Astrocyte (in vitro differentiated cells and primary cell): ENCODE measurements at regions not wholly inside any gene's neighbourhood (a gene's known extent, or its start where the extent isn't known, plus 50 kb on each side); places are given as distances from the start of the nearest gene placed in this dataset.

Experiments used
- DNase-seq: peaks from one replicate; pipeline ENCODE4 v3.0.0-alpha.2; 2010; ENCODE audit warnings: low read depth
- FAIRE-seq: peaks from 2 replicates; lab custom pipeline; 2011; peaks lifted over from hg19 to GRCh38; lab: Jason Lieb, UNC
- H2AFZ ChIP-seq: 2 replicates; pipeline ENCODE4 v1.6.0; 2012; ENCODE audit warnings: low read depth, low read length, inconsistent platforms
- H3K27ac ChIP-seq: 2 replicates; pipeline ENCODE4 v1.5.1; 2011; ENCODE audit warnings: low read depth, low read length, inconsistent platforms
- H3K27me3 ChIP-seq: 2 replicates; pipeline ENCODE4 v1.6.0; 2011; ENCODE audit warnings: low read length, inconsistent platforms; ENCODE audit not compliant: insufficient read depth
- H3K36me3 ChIP-seq: 2 replicates; pipeline ENCODE4 v1.5.1; 2011; ENCODE audit warnings: low read length, inconsistent platforms; ENCODE audit not compliant: insufficient read depth
- H3K4me1 ChIP-seq: 2 replicates; pipeline ENCODE4 v1.5.1; 2011; ENCODE audit warnings: low read length, inconsistent platforms; ENCODE audit not compliant: insufficient read depth
- H3K4me2 ChIP-seq: 2 replicates; pipeline ENCODE4 v1.6.0; 2012; ENCODE audit warnings: low read length, inconsistent platforms
- H3K4me3 ChIP-seq: 2 replicates; pipeline ENCODE4 v1.5.1; 2011; ENCODE audit warnings: low read depth, mild to moderate bottlenecking, low read length, inconsistent platforms; ENCODE audit not compliant: insufficient read depth
- H3K79me2 ChIP-seq: 2 replicates; pipeline ENCODE4 v1.6.0; 2012; ENCODE audit warnings: mild to moderate bottlenecking, low read length, inconsistent platforms; ENCODE audit not compliant: insufficient read depth
- H3K9ac ChIP-seq: 2 replicates; pipeline ENCODE4 v1.6.0; 2012; ENCODE audit warnings: mild to moderate bottlenecking, low read length, inconsistent platforms
- H3K9me3 ChIP-seq: 2 replicates; pipeline ENCODE4 v1.5.1; 2012; ENCODE audit warnings: low read depth, mild to moderate bottlenecking, low read length, inconsistent platforms; ENCODE audit not compliant: insufficient read depth
- H4K20me1 ChIP-seq: 2 replicates; pipeline ENCODE4 v1.6.0; 2012; ENCODE audit warnings: low read length, inconsistent platforms; ENCODE audit not compliant: insufficient read depth
- H3K27ac Mint-ChIP-seq: one replicate; pipeline ENCODE4 v1.8.0; 2021; ENCODE audit warnings: mild to moderate bottlenecking, mixed read lengths; ENCODE audit not compliant: unreplicated experiment
- H3K27me3 Mint-ChIP-seq: one replicate; pipeline ENCODE4 v1.8.0; 2021; ENCODE audit warnings: low read depth, mixed read lengths; ENCODE audit not compliant: unreplicated experiment
- H3K36me3 Mint-ChIP-seq: one replicate; pipeline ENCODE4 v1.8.0; 2021; ENCODE audit warnings: low read depth, mixed read lengths; ENCODE audit not compliant: unreplicated experiment
- H3K4me1 Mint-ChIP-seq: one replicate; pipeline ENCODE4 v1.8.0; 2021; ENCODE audit warnings: low read depth, mixed read lengths; ENCODE audit not compliant: unreplicated experiment
- H3K4me3 Mint-ChIP-seq: one replicate; pipeline ENCODE4 v1.8.0; 2021; ENCODE audit warnings: mild to moderate bottlenecking, moderate library complexity, mixed read lengths; ENCODE audit not compliant: unreplicated experiment
- H3K9me3 Mint-ChIP-seq: one replicate; pipeline ENCODE4 v1.8.0; 2021; ENCODE audit warnings: mild to moderate bottlenecking, mixed read lengths; ENCODE audit not compliant: unreplicated experiment
- EZH2 ChIP-seq: IDR thresholded peaks from 2 replicates; pipeline ENCODE4 v1.6.1; 2012; ENCODE audit warnings: mild to moderate bottlenecking, low read length, inconsistent platforms; ENCODE audit not compliant: insufficient read depth
- TF ChIP-seq, protein P1 (sequence below): IDR thresholded peaks from 2 replicates; pipeline ENCODE4 v1.5.1; 2011; ENCODE audit warnings: low read depth, mild to moderate bottlenecking, inconsistent platforms, low read length, moderate library complexity; ENCODE audit not compliant: insufficient read depth

DNA sequence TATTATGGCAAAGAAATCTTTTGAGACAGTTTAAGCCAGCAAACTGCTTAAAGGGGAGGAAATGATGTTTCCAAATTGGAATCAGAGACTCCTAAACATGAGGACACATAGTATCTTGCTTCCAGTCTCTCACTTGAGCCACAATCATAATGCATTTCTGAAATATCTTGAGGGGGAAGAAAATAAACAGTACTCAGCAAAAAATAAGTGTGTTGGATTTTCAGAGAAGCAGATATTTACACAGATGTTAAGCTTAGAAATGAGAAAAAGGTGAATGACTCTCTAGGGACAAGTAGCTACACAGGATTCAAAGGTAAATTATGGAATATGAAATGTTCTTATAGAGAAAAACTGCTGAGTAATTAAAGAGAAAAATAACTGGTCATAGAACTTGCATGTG lies 1583.6 kb downstream of the CDH8 start:
- no peaks in the 10 kb centered on the region for H3K4me1 ChIP-seq
- H3K9me3 ChIP-seq = no peaks in the 10 kb centered on the region
- H3K9ac ChIP-seq = no peak overlapping the region
- no peak for DNase-seq
- H3K4me3 ChIP-seq = no peak overlapping the region
- no peaks in the 10 kb centered on the region for H3K27me3 ChIP-seq
- H3K36me3 ChIP-seq = no peaks in the 10 kb centered on the region
- H3K27ac ChIP-seq = no peak overlapping the region
- H3K4me2 ChIP-seq = no peak overlapping the region
- Mint-ChIP-seq H3K27me3 (no peaks in the 10 kb centered on the region), H3K36me3 (no peaks in the 10 kb centered on the region), H3K9me3 (no peaks in the 10 kb centered on the region), H3K27ac (no peak overlapping the region), H3K4me3 (no peak overlapping the region), H3K4me1 (no peaks in the 10 kb centered on the region)
- no peak for TF ChIP-seq EZH2
- TF ChIP-seq, protein P1, sequence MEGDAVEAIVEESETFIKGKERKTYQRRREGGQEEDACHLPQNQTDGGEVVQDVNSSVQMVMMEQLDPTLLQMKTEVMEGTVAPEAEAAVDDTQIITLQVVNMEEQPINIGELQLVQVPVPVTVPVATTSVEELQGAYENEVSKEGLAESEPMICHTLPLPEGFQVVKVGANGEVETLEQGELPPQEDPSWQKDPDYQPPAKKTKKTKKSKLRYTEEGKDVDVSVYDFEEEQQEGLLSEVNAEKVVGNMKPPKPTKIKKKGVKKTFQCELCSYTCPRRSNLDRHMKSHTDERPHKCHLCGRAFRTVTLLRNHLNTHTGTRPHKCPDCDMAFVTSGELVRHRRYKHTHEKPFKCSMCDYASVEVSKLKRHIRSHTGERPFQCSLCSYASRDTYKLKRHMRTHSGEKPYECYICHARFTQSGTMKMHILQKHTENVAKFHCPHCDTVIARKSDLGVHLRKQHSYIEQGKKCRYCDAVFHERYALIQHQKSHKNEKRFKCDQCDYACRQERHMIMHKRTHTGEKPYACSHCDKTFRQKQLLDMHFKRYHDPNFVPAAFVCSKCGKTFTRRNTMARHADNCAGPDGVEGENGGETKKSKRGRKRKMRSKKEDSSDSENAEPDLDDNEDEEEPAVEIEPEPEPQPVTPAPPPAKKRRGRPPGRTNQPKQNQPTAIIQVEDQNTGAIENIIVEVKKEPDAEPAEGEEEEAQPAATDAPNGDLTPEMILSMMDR = no peak
- no peak for FAIRE-seq
- H3K79me2 ChIP-seq = no peaks in the 10 kb centered on the region
- H2AFZ ChIP-seq = no peak overlapping the region
- H4K20me1 ChIP-seq = no peaks in the 10 kb centered on the region

DNA sequence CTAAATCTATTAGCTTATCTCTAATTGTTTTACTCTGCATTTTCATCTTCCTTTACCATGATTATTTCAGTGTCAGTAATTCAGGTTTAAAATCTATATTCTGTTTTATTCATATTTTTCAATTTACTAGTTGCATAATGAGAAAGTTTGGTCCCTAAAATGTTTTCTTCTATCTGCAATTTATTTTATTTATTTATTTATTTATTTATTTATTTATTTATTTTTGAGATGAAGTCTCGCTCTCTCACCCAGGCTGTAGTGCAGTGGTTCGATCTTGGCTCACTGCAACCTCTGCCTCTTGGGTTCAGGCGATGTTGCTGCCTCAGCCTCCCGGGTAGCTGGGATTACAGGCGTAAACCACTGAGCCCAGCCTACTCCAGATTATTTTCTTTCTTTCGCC lies 1597.3 kb downstream of the CDH8 start:
- TF ChIP-seq, protein P1 = no peak
- no peak for TF ChIP-seq EZH2

DNA sequence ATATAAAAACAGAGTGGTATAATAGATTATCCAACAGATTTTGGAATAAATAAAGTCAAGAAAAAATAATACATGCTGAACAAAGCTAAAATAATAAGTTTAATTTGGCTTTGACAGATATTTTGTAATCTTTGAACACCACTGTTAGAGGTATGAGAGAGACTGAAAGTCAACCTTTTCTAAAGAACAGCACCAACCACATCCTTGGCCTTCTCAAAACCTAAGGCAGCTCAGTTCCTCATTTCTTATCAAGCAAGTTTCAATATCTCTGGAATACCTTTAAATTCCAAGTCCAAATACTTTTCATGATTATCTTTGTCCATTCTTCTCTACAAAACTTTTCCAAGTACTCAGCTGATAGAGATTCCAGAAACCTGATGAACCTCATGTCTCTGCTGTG lies 1603.8 kb downstream of the CDH8 start:
- Mint-ChIP-seq H3K4me3 (no peak overlapping the region), H3K9me3 (no peaks in the 10 kb centered on the region), H3K36me3 (no peaks in the 10 kb centered on the region), H3K4me1 (no peaks in the 10 kb centered on the region), H3K27ac (no peak overlapping the region), H3K27me3 (no peaks in the 10 kb centered on the region)
- no peak overlapping the region for H3K9ac ChIP-seq
- H3K4me2 ChIP-seq = no peak overlapping the region
- no peaks in the 10 kb centered on the region for H3K27me3 ChIP-seq
- H3K4me3 ChIP-seq = no peak overlapping the region
- H4K20me1 ChIP-seq = no peaks in the 10 kb centered on the region
- TF ChIP-seq, protein P1 = no peak
- TF ChIP-seq EZH2 = no peak
- H3K4me1 ChIP-seq = no peaks in the 10 kb centered on the region
- FAIRE-seq = no peak
- H2AFZ ChIP-seq = no peak overlapping the region
- H3K36me3 ChIP-seq = no peaks in the 10 kb centered on the region
- H3K27ac ChIP-seq = no peak overlapping the region
- H3K9me3 ChIP-seq = peaks cover 4% of the 10 kb centered on the region
- no peak for DNase-seq
- H3K79me2 ChIP-seq = no peaks in the 10 kb centered on the region

More for the DNA sequence above, 1597.3 kb downstream of the CDH8 start:
- H3K36me3 Mint-ChIP-seq = no peaks in the 10 kb centered on the region
- H3K9ac ChIP-seq = no peak overlapping the region
- H3K4me3 Mint-ChIP-seq = no peak overlapping the region
- H3K27me3 Mint-ChIP-seq = no peaks in the 10 kb centered on the region
- no peaks in the 10 kb centered on the region for H3K36me3 ChIP-seq
- no peak overlapping the region for H3K4me3 ChIP-seq
- no peaks in the 10 kb centered on the region for H4K20me1 ChIP-seq
- no peaks in the 10 kb centered on the region for H3K79me2 ChIP-seq
- H3K4me1 ChIP-seq = no peaks in the 10 kb centered on the region
- H3K27me3 ChIP-seq = no peaks in the 10 kb centered on the region
- H3K27ac Mint-ChIP-seq = no peak overlapping the region
- H3K4me2 ChIP-seq = no peak overlapping the region
- no peaks in the 10 kb centered on the region for H3K4me1 Mint-ChIP-seq
- FAIRE-seq (no peak), DNase-seq (no peak)
- no peaks in the 10 kb centered on the region for H3K9me3 Mint-ChIP-seq
- H3K27ac ChIP-seq = no peak overlapping the region
- H3K9me3 ChIP-seq = no peaks in the 10 kb centered on the region
- no peak overlapping the region for H2AFZ ChIP-seq
